Astrocyte (in vitro differentiated cells and primary cell): ENCODE measurements at regions not wholly inside any gene's neighbourhood (a gene's known extent, or its start where the extent isn't known, plus 50 kb on each side); places are given as distances from the start of the nearest gene placed in this dataset.
"Not testable (repeated sequence)": the region's sequence is repeated elsewhere in the genome, so short reads cannot be mapped to it uniquely, and the experiment has no call there.

ENCODE experiments used
- CTCF ChIP-seq: IDR thresholded peaks from 2 replicates; pipeline ENCODE4 v1.5.1; 2011; ENCODE audit warnings: low read depth, mild to moderate bottlenecking, inconsistent platforms, low read length, moderate library complexity; ENCODE audit not compliant: insufficient read depth
- EZH2 ChIP-seq: IDR thresholded peaks from 2 replicates; pipeline ENCODE4 v1.6.1; 2012; ENCODE audit warnings: mild to moderate bottlenecking, low read length, inconsistent platforms; ENCODE audit not compliant: insufficient read depth

GRCh38 chr19:29039036-29039435, 173.9 kb downstream of the UQCRFS1 start:
- TF ChIP-seq EZH2, CTCF: not testable (repeated sequence)
